Mesendoderm (in vitro differentiated cells): ENCODE measurements at regions not wholly inside any gene's neighbourhood (a gene's known extent, or its start where the extent isn't known, plus 50 kb on each side); places are given as distances from the start of the nearest gene placed in this dataset.

ENCODE experiments used
- DNase-seq: peaks from one replicate; pipeline ENCODE4 v3.0.0; 2013
- H2AK5ac ChIP-seq: 2 replicates; pipeline ENCODE4 v1.6.1; 2013; ENCODE audit warnings: low read length, inconsistent platforms
- H2BK120ac ChIP-seq: 2 replicates; pipeline ENCODE4 v1.6.1; 2013; ENCODE audit warnings: low read depth, mild to moderate bottlenecking, low read length, moderate library complexity, mixed read lengths
- H2BK15ac ChIP-seq: replicated peaks from 2 replicates; pipeline ENCODE4 v1.6.1; 2013; ENCODE audit warnings: low read depth, mild to moderate bottlenecking, moderate library complexity
- H2BK5ac ChIP-seq: 2 replicates; pipeline ENCODE4 v1.6.1; 2013; ENCODE audit warnings: low read length, inconsistent platforms
- H3K18ac ChIP-seq: 2 replicates; pipeline ENCODE4 v1.6.1; 2013; ENCODE audit warnings: mild to moderate bottlenecking, low read length, mixed read lengths
- H3K23ac ChIP-seq: one replicate; pipeline ENCODE4 v1.6.1; 2013; ENCODE audit warnings: low read length
- H3K27ac ChIP-seq: 2 replicates; pipeline ENCODE4 v1.5.1; 2013; ENCODE audit warnings: low read depth, mild to moderate bottlenecking, inconsistent platforms, low read length, moderate library complexity
- H3K27me3 ChIP-seq: 2 replicates; pipeline ENCODE4 v1.6.1; 2013; ENCODE audit warnings: low read length, control low read depth, mild to moderate bottlenecking, inconsistent platforms; ENCODE audit not compliant: insufficient read depth, poor library complexity
- H3K36me3 ChIP-seq: 2 replicates; pipeline ENCODE4 v1.6.1; 2013; ENCODE audit warnings: low read length, inconsistent platforms; ENCODE audit not compliant: control insufficient read depth, insufficient read depth
- H3K4ac ChIP-seq: one replicate; pipeline ENCODE4 v1.6.1; 2013; ENCODE audit warnings: low read depth, mild to moderate bottlenecking, low read length, moderate library complexity
- H3K4me1 ChIP-seq: 2 replicates; pipeline ENCODE4 v1.6.1; 2013; ENCODE audit warnings: low read depth, low read length, inconsistent platforms; ENCODE audit not compliant: control insufficient read depth
- H3K4me2 ChIP-seq: 2 replicates; pipeline ENCODE4 v1.6.1; 2013; ENCODE audit warnings: low read length
- H3K4me3 ChIP-seq: 2 replicates; pipeline ENCODE4 v1.5.1; 2013; ENCODE audit warnings: mild to moderate bottlenecking, low read length
- H3K56ac ChIP-seq: one replicate; pipeline ENCODE4 v1.6.1; 2013; ENCODE audit warnings: low read length
- H3K79me1 ChIP-seq: 2 replicates; pipeline ENCODE4 v1.6.1; 2013; ENCODE audit warnings: low read length, inconsistent platforms
- H3K79me2 ChIP-seq: 2 replicates; pipeline ENCODE4 v1.6.1; 2013; ENCODE audit warnings: mild to moderate bottlenecking, low read length; ENCODE audit not compliant: control insufficient read depth, insufficient read depth
- H3K9ac ChIP-seq: 2 replicates; pipeline ENCODE4 v1.6.1; 2013; ENCODE audit warnings: low read length, inconsistent platforms
- H4K5ac ChIP-seq: one replicate; pipeline ENCODE4 v1.6.1; 2013; ENCODE audit warnings: low read length
- H4K8ac ChIP-seq: one replicate; pipeline ENCODE4 v1.6.1; 2013; ENCODE audit warnings: low read depth, mild to moderate bottlenecking, control low read depth, low read length, moderate library complexity
- WGBS: extraction: QIAGEN DNeasy Blood & Tissue Kit; methylation state at CpG from one replicate; pipeline ENCODE4 v1.1.7; 2013; ENCODE audit warnings: low lambda C conversion rate, missing lambda C conversion rate; ENCODE audit not compliant: insufficient coverage; ENCODE audit errors: extremely low coverage; 5-methylcytosine and 5-hydroxymethylcytosine counted together

- DNase-seq = no peak
- Histone ChIP-seq H3K4me2 (no peak overlapping the region), H4K5ac (no peak overlapping the region), H3K4ac (no peak overlapping the region), H3K79me1 (no peaks in the 10 kb centered on the region), H3K56ac (no peak overlapping the region), H3K4me3 (no peak overlapping the region), H2BK120ac (no peak overlapping the region), H3K9ac (no peak overlapping the region), H4K8ac (no peak overlapping the region), H3K27me3 (no peaks in the 10 kb centered on the region), H3K27ac (no peak overlapping the region), H3K79me2 (no peaks in the 10 kb centered on the region), H3K36me3 (no peaks in the 10 kb centered on the region), H3K4me1 (no peaks in the 10 kb centered on the region), H2BK15ac (no peak overlapping the region), H3K23ac (no peak overlapping the region), H2AK5ac (no peak overlapping the region), H2BK5ac (no peak overlapping the region), H3K18ac (no peak overlapping the region)
- WGBS = no CpG with 5 or more reads among the region's 1 CpG
These were observed 522.9 kb upstream of the SLIT2 start for GRCh38 chr4:19728773-19729172.

GRCh38 chr4:19727141-19727540 lies 524.6 kb upstream of the SLIT2 start:
- H2BK15ac ChIP-seq = no peak overlapping the region
- no peak overlapping the region for H3K4me3 ChIP-seq
- no peaks in the 10 kb centered on the region for H3K4me1 ChIP-seq
- no peak overlapping the region for H3K56ac ChIP-seq
- WGBS = no CpG with 5 or more reads among the region's 8 CpGs
- H3K23ac ChIP-seq = no peak overlapping the region
- H3K79me1 ChIP-seq = no peaks in the 10 kb centered on the region
- H3K4ac ChIP-seq = no peak overlapping the region
- H3K36me3 ChIP-seq = no peaks in the 10 kb centered on the region
- H3K79me2 ChIP-seq = no peaks in the 10 kb centered on the region
- no peak overlapping the region for H2AK5ac ChIP-seq
- no peak overlapping the region for H3K9ac ChIP-seq
- H4K5ac ChIP-seq = no peak overlapping the region
- no peak overlapping the region for H3K27ac ChIP-seq
- no peak overlapping the region for H3K18ac ChIP-seq
- H2BK5ac ChIP-seq = no peak overlapping the region
- H3K27me3 ChIP-seq = no peaks in the 10 kb centered on the region
- no peak overlapping the region for H2BK120ac ChIP-seq
- H3K4me2 ChIP-seq = no peak overlapping the region
- no peak overlapping the region for H4K8ac ChIP-seq
- no peak for DNase-seq

GRCh38 chr4:19725130-19725529 lies 526.6 kb upstream of the SLIT2 start:
- Histone ChIP-seq H2BK5ac (no peak overlapping the region), H3K4me1 (no peaks in the 10 kb centered on the region), H3K4ac (no peak overlapping the region), H2BK15ac (no peak overlapping the region), H2BK120ac (no peak overlapping the region), H4K8ac (no peak overlapping the region), H3K27me3 (no peaks in the 10 kb centered on the region), H2AK5ac (no peak overlapping the region), H3K9ac (no peak overlapping the region), H3K79me1 (no peaks in the 10 kb centered on the region), H3K4me2 (no peak overlapping the region), H3K23ac (no peak overlapping the region), H3K56ac (no peak overlapping the region), H3K36me3 (no peaks in the 10 kb centered on the region), H3K79me2 (no peaks in the 10 kb centered on the region), H3K18ac (no peak overlapping the region), H3K4me3 (no peak overlapping the region), H4K5ac (no peak overlapping the region), H3K27ac (no peak overlapping the region)
- no peak for DNase-seq
- WGBS = 100% methylated on average over 2 of the region's 3 CpGs

DNA sequence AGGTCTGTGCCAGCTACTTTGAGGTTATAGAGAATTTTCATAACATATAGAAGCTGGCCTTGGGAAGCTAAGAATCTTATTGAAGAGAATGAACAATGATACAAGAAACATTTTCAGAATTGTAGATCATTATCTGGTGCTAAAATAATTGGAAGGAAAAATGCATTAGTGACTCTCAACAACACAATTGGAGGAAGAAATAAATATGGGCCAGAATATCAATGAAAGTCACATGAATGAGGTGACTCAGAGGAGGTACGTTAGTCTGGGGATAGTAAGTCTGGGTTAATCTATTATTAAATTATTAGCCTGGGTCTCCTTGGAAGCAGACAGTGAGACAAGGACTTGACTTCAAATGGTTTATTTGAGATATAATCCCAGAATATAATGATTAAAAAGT lies 529.3 kb upstream of the SLIT2 start:
- no peaks in the 10 kb centered on the region for H3K4me1 ChIP-seq
- H3K27ac ChIP-seq = no peak overlapping the region
- H3K9ac ChIP-seq = no peak overlapping the region
- H3K23ac ChIP-seq = no peak overlapping the region
- no peak overlapping the region for H3K4me3 ChIP-seq
- no peaks in the 10 kb centered on the region for H3K79me2 ChIP-seq
- H3K18ac ChIP-seq = no peak overlapping the region
- no peaks in the 10 kb centered on the region for H3K36me3 ChIP-seq
- no peak overlapping the region for H3K56ac ChIP-seq
- H3K27me3 ChIP-seq = no peaks in the 10 kb centered on the region
- no peak overlapping the region for H2BK5ac ChIP-seq
- H2AK5ac ChIP-seq = no peak overlapping the region
- no peak overlapping the region for H4K8ac ChIP-seq
- H3K4ac ChIP-seq = no peak overlapping the region
- no peaks in the 10 kb centered on the region for H3K79me1 ChIP-seq
- DNase-seq = no peak
- no CpG with 5 or more reads among the region's 1 CpG for WGBS
- H4K5ac ChIP-seq = no peak overlapping the region
- H2BK120ac ChIP-seq = no peak overlapping the region
- no peak overlapping the region for H2BK15ac ChIP-seq
- no peak overlapping the region for H3K4me2 ChIP-seq

- no peaks in the 10 kb centered on the region for H3K27me3 ChIP-seq
- no peak overlapping the region for H2BK5ac ChIP-seq
- no peak overlapping the region for H2AK5ac ChIP-seq
- H3K18ac ChIP-seq = no peak overlapping the region
- no peak overlapping the region for H3K56ac ChIP-seq
- no peak overlapping the region for H4K5ac ChIP-seq
- H3K4me2 ChIP-seq = no peak overlapping the region
- peak; percentile 73 for DNase-seq
- no peak overlapping the region for H2BK15ac ChIP-seq
- no peaks in the 10 kb centered on the region for H3K79me2 ChIP-seq
- H3K4me3 ChIP-seq = no peak overlapping the region
- H3K4ac ChIP-seq = no peak overlapping the region
- no peak overlapping the region for H3K27ac ChIP-seq
- no peak overlapping the region for H3K23ac ChIP-seq
- H3K79me1 ChIP-seq = no peaks in the 10 kb centered on the region
- H4K8ac ChIP-seq = no peak overlapping the region
- H3K9ac ChIP-seq = no peak overlapping the region
- H3K36me3 ChIP-seq = no peaks in the 10 kb centered on the region
- no peaks in the 10 kb centered on the region for H3K4me1 ChIP-seq
- no peak overlapping the region for H2BK120ac ChIP-seq
These were observed 530.1 kb upstream of the SLIT2 start for GRCh38 chr4:19721587-19721986.

- Histone ChIP-seq H3K27me3 (no peaks in the 10 kb centered on the region), H2BK120ac (no peak overlapping the region), H3K36me3 (no peaks in the 10 kb centered on the region), H3K18ac (no peak overlapping the region), H4K8ac (no peak overlapping the region), H2BK15ac (no peak overlapping the region), H4K5ac (no peak overlapping the region), H2AK5ac (no peak overlapping the region), H3K79me1 (no peaks in the 10 kb centered on the region), H3K4me1 (no peaks in the 10 kb centered on the region), H3K79me2 (no peaks in the 10 kb centered on the region), H3K4ac (no peak overlapping the region), H3K27ac (no peak overlapping the region), H3K4me3 (no peak overlapping the region), H3K4me2 (no peak overlapping the region), H3K56ac (no peak overlapping the region), H3K9ac (no peak overlapping the region), H3K23ac (no peak overlapping the region), H2BK5ac (no peak overlapping the region)
- WGBS = no CpG with 5 or more reads among the region's 1 CpG
- no peak for DNase-seq
These were observed 531.1 kb upstream of the SLIT2 start for GRCh38 chr4:19720610-19721009.
